ENCODE measurements at regions not wholly inside any gene's neighbourhood (a gene's known extent, or its start where the extent isn't known, plus 50 kb on each side); places are given as distances from the start of the nearest gene placed in this dataset.
"Not testable (repeated sequence)": the region's sequence is repeated elsewhere in the genome, so short reads cannot be mapped to it uniquely, and the experiment has no call there.

DNA sequence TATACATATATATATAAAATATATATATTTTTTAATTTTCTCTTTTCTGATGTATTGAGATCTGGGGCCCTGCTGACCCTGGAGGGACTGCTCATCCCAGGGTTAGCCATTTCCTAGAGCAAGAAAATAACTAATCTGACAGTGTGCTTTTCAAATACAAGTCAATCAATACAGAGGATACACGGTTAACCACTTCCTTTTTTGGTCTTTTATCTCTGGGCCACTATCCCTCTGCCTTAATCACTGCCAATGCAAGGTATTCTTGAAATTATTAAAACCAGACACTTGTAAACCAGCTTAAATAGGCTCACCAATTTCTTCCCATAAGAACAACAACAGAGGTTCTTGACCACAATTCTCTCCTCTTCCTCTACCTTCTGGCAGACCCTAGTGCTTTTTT lies 133.6 kb downstream of the SPIN4 start:
- not testable (repeated sequence) for H3K4me3 Mint-ChIP-seq; H3K27ac Mint-ChIP-seq; ATAC-seq (ENCODE audit: low read depth in 2 of 2); H3K27me3 Mint-ChIP-seq; H3K36me3 Mint-ChIP-seq; DNase-seq; H3K9me3 Mint-ChIP-seq; H3K4me1 Mint-ChIP-seq

DNA sequence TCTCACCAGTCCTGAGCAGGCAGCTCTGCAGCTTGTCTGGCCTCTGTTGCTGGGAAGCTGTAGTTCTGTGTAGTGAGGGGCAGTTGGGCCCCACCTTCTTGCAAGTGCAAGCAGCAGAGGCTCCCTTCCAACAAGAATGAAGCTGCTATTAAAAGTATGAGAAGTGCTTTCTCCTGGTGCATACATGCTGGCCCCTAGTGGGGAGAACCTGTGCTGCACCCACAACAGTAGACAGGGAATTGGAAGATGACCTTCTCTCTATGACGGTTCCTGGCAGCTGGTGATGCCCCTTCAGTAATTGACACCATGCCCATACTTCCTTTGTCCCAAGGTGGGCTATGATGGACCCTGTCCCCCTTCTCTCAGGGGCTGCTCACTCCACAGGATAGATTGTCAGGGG lies 141.5 kb downstream of the SPIN4 start:
- H3K4me3 Mint-ChIP-seq; ATAC-seq (ENCODE audit: low read depth in 2 of 2): not testable (repeated sequence)

DNA sequence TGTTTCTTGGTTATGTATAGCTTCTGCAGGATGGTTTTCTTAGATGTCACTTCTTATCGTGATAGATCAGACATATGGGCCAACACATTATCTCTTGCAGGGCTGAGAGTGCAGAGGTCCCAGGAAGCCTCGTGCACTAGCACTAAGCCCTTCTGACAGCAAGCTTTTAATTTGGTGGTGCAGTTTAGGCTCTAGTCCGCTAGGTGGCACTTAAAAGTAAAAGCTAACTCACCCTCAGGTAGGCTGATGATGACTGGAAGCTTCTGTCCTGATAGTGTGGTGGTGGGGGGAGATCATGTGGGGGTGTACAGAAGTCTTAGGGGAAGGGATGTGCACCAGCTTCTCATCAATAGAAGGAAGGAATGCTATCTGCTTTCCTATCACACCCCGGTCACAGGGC lies 142.0 kb downstream of the SPIN4 start:
- not testable (repeated sequence) for H3K4me3 Mint-ChIP-seq; DNase-seq; H3K4me1 Mint-ChIP-seq; ATAC-seq (ENCODE audit: low read depth in 2 of 2); H3K36me3 Mint-ChIP-seq; H3K9me3 Mint-ChIP-seq; H3K27ac Mint-ChIP-seq; H3K27me3 Mint-ChIP-seq

More for the DNA sequence above, 141.5 kb downstream of the SPIN4 start:
- H3K36me3 Mint-ChIP-seq, H3K27ac Mint-ChIP-seq, H3K27me3 Mint-ChIP-seq, H3K9me3 Mint-ChIP-seq, DNase-seq, H3K4me1 Mint-ChIP-seq: not testable (repeated sequence)

DNA sequence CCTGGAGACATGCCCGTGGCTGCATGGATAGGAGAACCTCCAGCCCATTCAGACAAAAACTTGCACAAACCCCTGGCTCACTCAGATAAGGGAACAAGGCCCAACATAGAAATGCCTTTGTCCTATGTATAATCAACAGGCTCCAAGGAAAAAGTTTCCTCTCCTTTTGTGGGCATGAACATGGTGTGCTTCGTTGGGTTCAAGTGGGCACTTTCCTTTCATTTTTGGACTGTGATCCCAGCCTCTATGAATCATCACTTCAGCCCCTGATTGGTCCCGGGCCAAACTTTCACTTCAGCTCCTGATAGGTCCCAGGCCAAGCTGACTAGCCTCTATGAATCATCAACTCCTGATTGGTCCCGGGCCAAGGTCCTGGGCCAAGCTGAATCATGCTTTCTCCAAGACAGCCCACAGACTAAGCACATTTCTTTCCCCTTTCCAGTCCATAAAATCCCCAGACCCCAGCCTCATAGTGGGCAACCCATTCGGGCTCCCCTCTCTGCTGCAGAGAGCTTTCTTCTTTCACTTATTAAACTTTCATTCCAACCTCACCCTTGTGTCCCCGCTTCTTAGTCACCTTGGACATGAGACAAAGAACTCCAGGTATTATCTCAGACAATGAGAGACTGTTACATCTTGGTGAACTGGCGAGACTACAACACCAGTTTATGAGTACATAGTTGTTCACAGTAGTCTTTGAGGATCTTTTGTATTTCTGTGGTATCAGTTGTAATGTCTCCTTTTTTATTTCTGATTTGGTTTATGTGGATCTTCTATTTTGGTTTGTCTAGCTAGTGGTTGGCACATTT lies 146.7 kb downstream of the SPIN4 start:
- H3K27ac Mint-ChIP-seq; H3K9me3 Mint-ChIP-seq; H3K4me3 Mint-ChIP-seq; H3K36me3 Mint-ChIP-seq; DNase-seq; H3K27me3 Mint-ChIP-seq; H3K4me1 Mint-ChIP-seq; ATAC-seq (ENCODE audit: low read depth in 2 of 2): not testable (repeated sequence)

DNA sequence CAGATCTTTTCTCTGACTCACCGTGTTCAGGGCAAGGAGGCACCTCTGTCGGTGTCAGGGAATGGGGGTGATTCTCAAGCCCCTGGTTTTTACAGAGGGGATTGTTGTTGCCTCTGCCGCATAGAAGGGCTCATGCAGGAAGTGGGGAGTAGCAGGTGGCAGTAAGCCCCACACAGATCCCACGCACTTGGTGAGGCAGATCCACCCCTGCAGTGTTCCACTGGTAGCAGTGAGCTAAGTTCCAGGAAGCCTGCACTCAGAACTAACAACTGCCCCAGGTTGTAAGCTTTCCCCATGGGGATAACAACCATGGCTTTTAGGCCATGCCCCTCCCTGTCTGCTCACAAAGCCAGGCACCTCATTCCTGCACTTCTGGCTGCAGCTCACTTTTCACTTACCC lies 149.1 kb downstream of the SPIN4 start:
- not testable (repeated sequence) for H3K36me3 Mint-ChIP-seq; H3K27ac Mint-ChIP-seq; H3K4me3 Mint-ChIP-seq; H3K4me1 Mint-ChIP-seq; H3K9me3 Mint-ChIP-seq; ATAC-seq (ENCODE audit: low read depth in 2 of 2); H3K27me3 Mint-ChIP-seq; DNase-seq

DNA sequence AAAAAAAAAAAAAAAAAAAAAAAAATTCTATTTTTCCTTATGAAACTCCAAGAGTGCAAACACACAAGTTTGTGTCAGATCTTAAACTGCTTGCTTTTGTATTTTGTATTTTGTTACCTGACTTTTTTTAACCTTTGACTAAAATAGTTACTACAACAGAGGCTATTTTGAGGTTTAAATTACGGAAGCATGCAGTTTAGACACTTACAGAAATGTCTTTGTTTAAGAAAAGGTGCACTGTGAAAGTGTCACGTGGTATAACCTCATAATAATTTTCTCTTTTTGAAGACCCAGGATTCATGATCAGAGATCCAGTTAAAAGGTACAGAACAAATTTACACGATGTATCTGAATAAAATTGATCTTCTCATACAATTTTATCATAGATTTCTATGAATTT lies 152.4 kb downstream of the SPIN4 start:
- H3K4me1 Mint-ChIP-seq; H3K9me3 Mint-ChIP-seq; H3K27me3 Mint-ChIP-seq; H3K4me3 Mint-ChIP-seq; DNase-seq; H3K27ac Mint-ChIP-seq; H3K36me3 Mint-ChIP-seq; ATAC-seq (ENCODE audit: low read depth in 2 of 2): not testable (repeated sequence)

DNA sequence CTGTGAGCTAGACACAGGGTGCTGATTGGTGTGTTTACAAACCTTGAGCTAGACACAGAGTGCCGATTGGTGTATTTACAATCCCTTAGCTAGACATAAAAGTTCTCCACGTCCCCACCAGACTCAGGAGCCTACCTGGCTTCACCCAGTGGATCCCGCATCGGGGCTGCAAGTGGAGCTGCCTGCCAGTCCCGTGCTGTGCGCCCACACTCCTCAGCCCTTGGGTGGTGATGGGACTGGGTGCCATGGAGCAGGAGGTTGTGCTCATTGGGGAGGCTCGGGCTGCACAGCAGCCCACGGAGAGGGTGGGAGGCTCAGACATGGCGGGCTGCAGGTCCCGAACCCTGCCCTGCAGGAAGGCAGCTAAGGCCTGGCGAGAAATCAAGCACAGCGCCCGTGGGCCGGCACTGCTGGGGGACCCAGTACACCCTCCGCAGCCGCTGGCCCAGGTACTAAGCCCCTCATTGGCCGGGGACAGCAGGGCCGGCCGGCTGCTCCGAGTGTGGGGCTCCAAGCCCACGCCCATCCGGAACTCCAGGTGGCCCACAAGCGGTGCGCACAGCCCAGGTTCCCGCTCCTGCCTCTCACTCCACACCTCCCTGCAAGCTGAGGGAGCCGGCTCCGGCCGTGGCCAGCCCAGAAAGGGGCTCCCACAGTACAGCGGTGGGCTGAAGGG lies 158.6 kb downstream of the SPIN4 start:
- not testable (repeated sequence) for H3K36me3 Mint-ChIP-seq, H3K4me1 Mint-ChIP-seq

DNA sequence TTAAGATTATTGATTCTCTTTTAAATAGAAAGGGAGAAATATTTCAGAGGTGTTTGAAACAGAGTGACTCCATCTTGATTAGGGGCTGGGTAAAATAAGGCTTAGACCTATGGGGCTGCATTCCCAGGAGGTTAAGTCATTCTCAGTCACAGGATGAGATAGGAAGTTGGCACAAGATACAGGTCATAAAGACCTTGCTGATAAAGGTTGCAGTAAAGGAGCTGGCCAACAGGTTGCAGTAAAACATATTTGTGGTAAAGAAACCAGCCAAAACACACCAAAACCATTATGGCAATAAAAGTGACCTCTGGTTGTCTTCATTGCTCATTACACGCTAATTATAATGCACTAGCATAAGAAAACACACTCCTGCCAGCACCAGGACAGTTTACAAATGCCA lies 165.0 kb downstream of the SPIN4 start:
- Mint-ChIP-seq H3K27ac (no peak overlapping the region), H3K4me1 (no peaks in the 10 kb centered on the region), H3K27me3 (no peaks in the 10 kb centered on the region), H3K4me3 (no peak overlapping the region), H3K9me3 (peaks cover 0 to 7% (median 4%) of the 10 kb centered on the region in 7 donors), H3K36me3 (no peaks in the 10 kb centered on the region)
- no peak for DNase-seq
- no peak for ATAC-seq (ENCODE audit: low read depth in 2 of 2)

More for the DNA sequence above, 158.6 kb downstream of the SPIN4 start:
- H3K27ac Mint-ChIP-seq; ATAC-seq (ENCODE audit: low read depth in 2 of 2); DNase-seq; H3K4me3 Mint-ChIP-seq; H3K27me3 Mint-ChIP-seq: not testable (repeated sequence)
- peaks cover 0 to 13% (median 7%) of the 10 kb centered on the region in 7 donors for H3K9me3 Mint-ChIP-seq

DNA sequence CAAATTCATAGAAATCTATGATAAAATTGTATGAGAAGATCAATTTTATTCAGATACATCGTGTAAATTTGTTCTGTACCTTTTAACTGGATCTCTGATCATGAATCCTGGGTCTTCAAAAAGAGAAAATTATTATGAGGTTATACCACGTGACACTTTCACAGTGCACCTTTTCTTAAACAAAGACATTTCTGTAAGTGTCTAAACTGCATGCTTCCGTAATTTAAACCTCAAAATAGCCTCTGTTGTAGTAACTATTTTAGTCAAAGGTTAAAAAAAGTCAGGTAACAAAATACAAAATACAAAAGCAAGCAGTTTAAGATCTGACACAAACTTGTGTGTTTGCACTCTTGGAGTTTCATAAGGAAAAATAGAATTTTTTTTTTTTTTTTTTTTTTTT lies 171.3 kb downstream of the SPIN4 start:
- DNase-seq; H3K27me3 Mint-ChIP-seq; ATAC-seq (ENCODE audit: low read depth in 2 of 2); H3K9me3 Mint-ChIP-seq; H3K4me3 Mint-ChIP-seq; H3K4me1 Mint-ChIP-seq; H3K36me3 Mint-ChIP-seq; H3K27ac Mint-ChIP-seq: not testable (repeated sequence)

DNA sequence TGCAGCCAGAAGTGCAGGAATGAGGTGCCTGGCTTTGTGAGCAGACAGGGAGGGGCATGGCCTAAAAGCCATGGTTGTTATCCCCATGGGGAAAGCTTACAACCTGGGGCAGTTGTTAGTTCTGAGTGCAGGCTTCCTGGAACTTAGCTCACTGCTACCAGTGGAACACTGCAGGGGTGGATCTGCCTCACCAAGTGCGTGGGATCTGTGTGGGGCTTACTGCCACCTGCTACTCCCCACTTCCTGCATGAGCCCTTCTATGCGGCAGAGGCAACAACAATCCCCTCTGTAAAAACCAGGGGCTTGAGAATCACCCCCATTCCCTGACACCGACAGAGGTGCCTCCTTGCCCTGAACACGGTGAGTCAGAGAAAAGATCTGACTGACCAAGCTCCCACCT lies 174.6 kb downstream of the SPIN4 start:
- H3K27ac Mint-ChIP-seq; H3K4me1 Mint-ChIP-seq; H3K36me3 Mint-ChIP-seq; ATAC-seq (ENCODE audit: low read depth in 2 of 2); DNase-seq; H3K27me3 Mint-ChIP-seq; H3K9me3 Mint-ChIP-seq; H3K4me3 Mint-ChIP-seq: not testable (repeated sequence)

DNA sequence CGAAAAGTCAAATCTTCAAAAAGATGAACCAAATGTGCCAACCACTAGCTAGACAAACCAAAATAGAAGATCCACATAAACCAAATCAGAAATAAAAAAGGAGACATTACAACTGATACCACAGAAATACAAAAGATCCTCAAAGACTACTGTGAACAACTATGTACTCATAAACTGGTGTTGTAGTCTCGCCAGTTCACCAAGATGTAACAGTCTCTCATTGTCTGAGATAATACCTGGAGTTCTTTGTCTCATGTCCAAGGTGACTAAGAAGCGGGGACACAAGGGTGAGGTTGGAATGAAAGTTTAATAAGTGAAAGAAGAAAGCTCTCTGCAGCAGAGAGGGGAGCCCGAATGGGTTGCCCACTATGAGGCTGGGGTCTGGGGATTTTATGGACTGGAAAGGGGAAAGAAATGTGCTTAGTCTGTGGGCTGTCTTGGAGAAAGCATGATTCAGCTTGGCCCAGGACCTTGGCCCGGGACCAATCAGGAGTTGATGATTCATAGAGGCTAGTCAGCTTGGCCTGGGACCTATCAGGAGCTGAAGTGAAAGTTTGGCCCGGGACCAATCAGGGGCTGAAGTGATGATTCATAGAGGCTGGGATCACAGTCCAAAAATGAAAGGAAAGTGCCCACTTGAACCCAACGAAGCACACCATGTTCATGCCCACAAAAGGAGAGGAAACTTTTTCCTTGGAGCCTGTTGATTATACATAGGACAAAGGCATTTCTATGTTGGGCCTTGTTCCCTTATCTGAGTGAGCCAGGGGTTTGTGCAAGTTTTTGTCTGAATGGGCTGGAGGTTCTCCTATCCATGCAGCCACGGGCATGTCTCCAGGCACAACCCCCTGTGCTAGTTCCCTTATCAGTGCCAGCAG lies 177.1 kb downstream of the SPIN4 start:
- H3K36me3 Mint-ChIP-seq; ATAC-seq (ENCODE audit: low read depth in 2 of 2); H3K27me3 Mint-ChIP-seq; H3K4me3 Mint-ChIP-seq; H3K27ac Mint-ChIP-seq; H3K4me1 Mint-ChIP-seq; H3K9me3 Mint-ChIP-seq; DNase-seq: not testable (repeated sequence)

DNA sequence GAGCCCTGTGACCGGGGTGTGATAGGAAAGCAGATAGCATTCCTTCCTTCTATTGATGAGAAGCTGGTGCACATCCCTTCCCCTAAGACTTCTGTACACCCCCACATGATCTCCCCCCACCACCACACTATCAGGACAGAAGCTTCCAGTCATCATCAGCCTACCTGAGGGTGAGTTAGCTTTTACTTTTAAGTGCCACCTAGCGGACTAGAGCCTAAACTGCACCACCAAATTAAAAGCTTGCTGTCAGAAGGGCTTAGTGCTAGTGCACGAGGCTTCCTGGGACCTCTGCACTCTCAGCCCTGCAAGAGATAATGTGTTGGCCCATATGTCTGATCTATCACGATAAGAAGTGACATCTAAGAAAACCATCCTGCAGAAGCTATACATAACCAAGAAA lies 181.7 kb downstream of the SPIN4 start:
- not testable (repeated sequence) for ATAC-seq (ENCODE audit: low read depth in 2 of 2); H3K9me3 Mint-ChIP-seq; H3K36me3 Mint-ChIP-seq; H3K27ac Mint-ChIP-seq; H3K27me3 Mint-ChIP-seq; DNase-seq; H3K4me3 Mint-ChIP-seq; H3K4me1 Mint-ChIP-seq

DNA sequence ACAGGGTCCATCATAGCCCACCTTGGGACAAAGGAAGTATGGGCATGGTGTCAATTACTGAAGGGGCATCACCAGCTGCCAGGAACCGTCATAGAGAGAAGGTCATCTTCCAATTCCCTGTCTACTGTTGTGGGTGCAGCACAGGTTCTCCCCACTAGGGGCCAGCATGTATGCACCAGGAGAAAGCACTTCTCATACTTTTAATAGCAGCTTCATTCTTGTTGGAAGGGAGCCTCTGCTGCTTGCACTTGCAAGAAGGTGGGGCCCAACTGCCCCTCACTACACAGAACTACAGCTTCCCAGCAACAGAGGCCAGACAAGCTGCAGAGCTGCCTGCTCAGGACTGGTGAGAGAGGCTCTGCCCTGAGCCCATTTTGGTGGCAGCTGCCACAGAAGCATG lies 182.2 kb downstream of the SPIN4 start:
- not testable (repeated sequence) for H3K4me3 Mint-ChIP-seq; H3K27ac Mint-ChIP-seq; H3K4me1 Mint-ChIP-seq; H3K36me3 Mint-ChIP-seq; H3K27me3 Mint-ChIP-seq; ATAC-seq (ENCODE audit: low read depth in 2 of 2); H3K9me3 Mint-ChIP-seq; DNase-seq

DNA sequence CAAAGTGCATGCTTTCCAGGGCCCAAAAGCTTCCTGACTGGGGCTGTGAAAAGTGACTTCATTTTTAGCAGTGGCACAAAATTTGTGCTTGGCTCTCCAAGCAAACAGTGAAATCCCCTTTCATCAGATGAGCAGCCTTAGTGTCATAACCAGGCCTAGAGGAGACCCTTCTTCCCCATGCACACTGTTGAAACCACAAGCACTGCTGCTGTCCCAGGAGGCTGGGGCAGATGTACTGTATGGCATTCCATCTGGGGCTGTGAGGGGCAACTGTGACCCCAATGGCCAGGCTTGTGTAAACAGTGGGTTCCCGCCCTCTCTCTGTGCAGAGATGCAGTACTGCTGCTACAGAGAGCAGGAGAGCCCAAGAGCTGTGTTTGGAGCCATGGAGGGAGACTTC lies 184.1 kb downstream of the SPIN4 start:
- H3K36me3 Mint-ChIP-seq; H3K4me1 Mint-ChIP-seq; H3K27ac Mint-ChIP-seq; H3K9me3 Mint-ChIP-seq; DNase-seq; H3K27me3 Mint-ChIP-seq; ATAC-seq (ENCODE audit: low read depth in 2 of 2); H3K4me3 Mint-ChIP-seq: not testable (repeated sequence)
